Tibial nerve (tissue), 4 donors: ENCODE measurements at regions not wholly inside any gene's neighbourhood (a gene's known extent, or its start where the extent isn't known, plus 50 kb on each side); places are given as distances from the start of the nearest gene placed in this dataset.

Source experiments
- DNase-seq, 2 donors: peaks; one replicate each; pipeline ENCODE4 v3.0.0-alpha.2; 2019; ENCODE audit warnings: low spot score in 2 of 2
- H3K27ac ChIP-seq, 4 donors: fragments of 200-600 bp; sonication (generic) in 3 of 4; one replicate each; pipeline ENCODE4 v1.5.1; 2017 to 2019; ENCODE audit warnings: mild to moderate bottlenecking in 1 of 4
- H3K27me3 ChIP-seq, 2 donors: fragments of 200-600 bp; sonication (generic) in 1 of 2; one replicate each; pipeline versions ENCODE4 v1.5.1 to v1.6.0; 2017 to 2019
- H3K36me3 ChIP-seq, 3 donors: fragments of 200-600 bp; sonication (generic); one replicate each; pipeline ENCODE4 v1.5.1; 2018 to 2019
- H3K4me1 ChIP-seq, 4 donors: fragments of 200-600 bp; sonication (generic) in 3 of 4; one replicate each; pipeline ENCODE4 v1.5.1; 2017 to 2019
- H3K4me3 ChIP-seq, 4 donors: fragments of 200-600 bp; sonication (generic) in 3 of 4; one replicate each; pipeline ENCODE4 v1.5.1; 2017 to 2019; ENCODE audit warnings: mild to moderate bottlenecking in 1 of 4, moderate library complexity in 1 of 4
- H3K9me3 ChIP-seq, 4 donors: fragments of 200-600 bp; sonication (generic) in 3 of 4; one replicate each; pipeline ENCODE4 v1.5.1; 2017 to 2019
- CTCF ChIP-seq, 5 experiments: fragments of 200-600 bp in 3 of 5; fragments of 450-650 bp in 2 of 5; sonication (generic) in 3 of 5; IDR thresholded peaks; one replicate each; pipeline ENCODE4 v1.5.1; 2016 to 2019; ENCODE audit warnings: antibody characterized with exemption in 5 of 5, mild to moderate bottlenecking in 3 of 5, moderate library complexity in 2 of 5
- EP300 ChIP-seq, 2 donors: sonication (generic); formaldehyde crosslinking; IDR thresholded peaks; one replicate each; pipeline ENCODE4 v1.6.1; 2017; ENCODE audit warnings: antibody characterized with exemption in 2 of 2, mild to moderate bottlenecking in 1 of 2
- POLR2A ChIP-seq, 2 donors: fragments of 450-650 bp; IDR thresholded peaks; one replicate each; pipeline ENCODE4 v1.6.1; 2017; ENCODE audit warnings: antibody characterized with exemption in 2 of 2, mild to moderate bottlenecking in 2 of 2, moderate library complexity in 2 of 2
- WGBS, 2 donors: methylation state at CpG; one replicate each; pipeline ENCODE4 v1.1.5; 2018; 5-methylcytosine and 5-hydroxymethylcytosine counted together

- DNase-seq: no peak
- H3K27me3 ChIP-seq: no peaks in the 10 kb centered on the region
- WGBS, 2 donors: 63 to 69% methylated on average over 2 of the region's 2 CpGs
- no peaks in the 10 kb centered on the region for H3K36me3 ChIP-seq
- TF ChIP-seq EP300 (IDR thresholded peaks at IDR 0.05): no peak
- TF ChIP-seq POLR2A (IDR thresholded peaks at IDR 0.05): no peak
- TF ChIP-seq CTCF (IDR thresholded peaks at IDR 0.05): no peak
- H3K27ac ChIP-seq: no peak overlapping the region
- no peak overlapping the region for H3K4me3 ChIP-seq
- no peaks in the 10 kb centered on the region for H3K9me3 ChIP-seq
- no peaks in the 10 kb centered on the region for H3K4me1 ChIP-seq
Measured at GRCh38 chr21:14771593-14771992, 225.5 kb upstream of the SAMSN1 start.

GRCh38 chr21:14768042-14768441 is 221.9 kb upstream of the SAMSN1 start:
- Histone ChIP-seq H3K27ac (no peak overlapping the region), H3K4me3 (no peak overlapping the region), H3K4me1 (peaks cover 0 to under 1% (median 0%) of the 10 kb centered on the region in 4 donors), H3K27me3 (peaks cover 0 to 3% of the 10 kb centered on the region in 2 donors), H3K9me3 (no peaks in the 10 kb centered on the region), H3K36me3 (no peaks in the 10 kb centered on the region)
- DNase-seq: no peak
- TF ChIP-seq CTCF (IDR thresholded peaks at IDR 0.05) (no peak), EP300 (IDR thresholded peaks at IDR 0.05) (no peak), POLR2A (IDR thresholded peaks at IDR 0.05) (no peak)
- WGBS, 2 donors: 92% methylated on average over 2 of the region's 2 CpGs

GRCh38 chr21:14767192-14767852 is 221.2 kb upstream of the SAMSN1 start:
- no peak overlapping the region for H3K27ac ChIP-seq
- TF ChIP-seq EP300 (IDR thresholded peaks at IDR 0.05) (no peak), CTCF (IDR thresholded peaks at IDR 0.05) (no peak), POLR2A (IDR thresholded peaks at IDR 0.05) (no peak)
- 72 to 75% methylated on average over 3 of the region's 3 CpGs for WGBS, 2 donors
- H3K9me3 ChIP-seq: no peaks in the 10 kb centered on the region
- H3K4me3 ChIP-seq: no peak overlapping the region
- H3K4me1 ChIP-seq: peaks cover 0 to 7% (median 0%) of the 10 kb centered on the region in 4 donors
- DNase-seq: no peak
- no peaks in the 10 kb centered on the region for H3K36me3 ChIP-seq
- H3K27me3 ChIP-seq: peaks cover 0 to 3% of the 10 kb centered on the region in 2 donors

GRCh38 chr21:14766241-14766640 is 220.1 kb upstream of the SAMSN1 start:
- no peak for DNase-seq
- TF ChIP-seq EP300 (IDR thresholded peaks at IDR 0.05) (no peak), POLR2A (IDR thresholded peaks at IDR 0.05) (no peak), CTCF (IDR thresholded peaks at IDR 0.05) (no peak)
- no peak overlapping the region for H3K4me3 ChIP-seq
- WGBS, 2 donors: 91 to 94% methylated on average over 5 of the region's 5 CpGs
- peaks cover 0 to 3% of the 10 kb centered on the region in 2 donors for H3K27me3 ChIP-seq
- H3K36me3 ChIP-seq: no peaks in the 10 kb centered on the region
- no peaks in the 10 kb centered on the region for H3K9me3 ChIP-seq
- H3K27ac ChIP-seq: no peak overlapping the region
- peaks cover 0 to 7% (median 0%) of the 10 kb centered on the region in 4 donors for H3K4me1 ChIP-seq

- peaks cover 0 to 3% of the 10 kb centered on the region in 2 donors for H3K27me3 ChIP-seq
- peaks cover 0 to 7% (median 0%) of the 10 kb centered on the region in 4 donors for H3K4me1 ChIP-seq
- H3K9me3 ChIP-seq: peaks cover 0 to 5% (median 0%) of the 10 kb centered on the region in 4 donors
- 79 to 81% methylated on average over 4 of the region's 4 CpGs for WGBS, 2 donors
- peak overlapping the region in 2 of 4 donors; percentile 18 to 73 for H3K27ac ChIP-seq
- TF ChIP-seq POLR2A (IDR thresholded peaks at IDR 0.05): no peak
- TF ChIP-seq EP300 (IDR thresholded peaks at IDR 0.05): no peak
- TF ChIP-seq CTCF (IDR thresholded peaks at IDR 0.05): no peak
- H3K36me3 ChIP-seq: no peaks in the 10 kb centered on the region
- no peak for DNase-seq
- no peak overlapping the region for H3K4me3 ChIP-seq
Measured at GRCh38 chr21:14763695-14764064, 217.6 kb upstream of the SAMSN1 start.
